CD1c-positive myeloid dendritic cell (primary cell): ENCODE measurements at regions not wholly inside any gene's neighbourhood (a gene's known extent, or its start where the extent isn't known, plus 50 kb on each side); places are given as distances from the start of the nearest gene placed in this dataset.

ENCODE experiments used
- DNase-seq: peaks from one replicate; pipeline ENCODE4 v3.0.0-alpha.2; 2016; ENCODE audit errors: extremely low spot score

DNA sequence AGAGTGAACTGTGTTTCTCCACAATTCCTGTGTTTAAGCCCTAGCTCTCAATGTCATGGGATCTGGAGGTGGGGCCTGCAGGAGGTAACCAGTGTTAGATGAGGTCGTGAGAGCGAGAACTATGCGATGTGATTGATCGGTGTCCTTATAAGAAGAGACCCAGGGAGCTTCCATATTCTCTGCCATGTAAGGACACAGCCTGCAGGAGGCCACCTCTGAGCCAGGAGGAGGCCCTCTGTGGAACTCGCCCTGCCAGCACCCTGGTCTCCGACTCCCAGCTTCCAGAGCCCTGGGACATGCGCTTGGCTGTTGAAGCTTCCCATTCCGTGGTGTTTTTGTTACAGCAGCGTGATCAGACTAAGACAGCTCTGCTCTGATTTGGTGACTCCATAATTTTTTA, 255.4 kb downstream of the IRX2 start:
- no peak for DNase-seq

DNA sequence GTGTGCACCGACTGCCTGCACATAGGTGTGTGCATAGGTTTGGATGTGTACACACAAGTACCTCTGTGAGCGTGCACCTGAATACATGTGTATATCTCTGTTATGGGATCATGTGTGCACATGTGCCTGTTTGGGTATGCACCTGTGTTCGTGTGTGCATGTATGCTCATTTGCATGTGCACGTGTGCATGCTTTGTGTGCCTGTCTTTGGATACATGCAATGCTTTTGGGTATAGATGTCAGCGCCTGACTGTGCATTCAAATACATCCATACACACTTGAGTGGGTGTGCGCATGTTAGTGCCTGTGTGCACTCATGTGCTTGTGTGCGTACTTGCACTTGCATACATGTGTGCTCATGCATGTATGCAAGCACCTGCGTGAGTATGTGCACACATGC, 258.1 kb downstream of the IRX2 start:
- no peak for DNase-seq

- no peak for DNase-seq
Observed at GRCh38 chr5:2492476-2492875, 259.0 kb downstream of the IRX2 start.

- DNase-seq, result no peak
Observed at GRCh38 chr5:2491846-2492245, 259.6 kb downstream of the IRX2 start.

DNA sequence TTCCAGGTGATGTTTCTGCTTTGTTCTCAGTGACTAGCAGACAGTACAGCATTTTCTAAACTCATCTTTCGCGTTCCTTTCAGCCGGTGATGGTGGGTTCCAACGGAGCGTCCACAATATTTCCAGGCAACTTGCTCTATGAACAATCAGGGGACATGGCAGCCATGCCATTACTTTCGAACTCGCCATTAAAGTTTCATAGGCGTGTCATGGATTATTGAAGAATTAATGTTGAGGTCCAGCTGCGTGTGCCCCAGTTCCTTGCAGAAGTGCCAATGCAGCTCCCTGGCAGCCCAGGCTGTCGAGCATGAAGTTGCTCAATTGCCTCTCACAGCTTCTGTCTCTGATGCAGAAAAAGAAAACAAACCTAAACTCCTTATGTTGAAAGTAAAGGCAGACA, 262.2 kb downstream of the IRX2 start:
- no peak for DNase-seq

GRCh38 chr5:2488593-2488992, 262.9 kb downstream of the IRX2 start:
- DNase-seq, result no peak

- no peak for DNase-seq
Observed at GRCh38 chr5:2487152-2487763, 264.2 kb downstream of the IRX2 start.

DNA sequence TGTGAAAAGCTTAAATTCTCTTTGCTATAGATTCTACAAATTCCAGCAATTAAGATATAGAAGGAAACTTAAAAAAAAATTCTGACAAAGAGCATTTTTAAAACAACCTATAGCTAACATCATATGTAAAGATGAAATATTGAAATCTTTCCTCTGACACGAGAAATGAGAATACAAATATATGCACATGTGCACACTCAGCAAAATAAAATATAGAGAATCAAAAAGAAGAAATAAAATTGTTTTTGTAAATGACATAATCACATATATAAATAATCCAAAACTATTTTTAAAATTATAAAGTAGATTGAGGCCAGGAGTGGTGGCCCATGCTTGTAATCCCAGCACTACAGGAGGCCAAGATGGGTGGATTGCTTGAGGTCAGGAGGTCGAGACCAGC, 265.1 kb downstream of the IRX2 start:
- no peak for DNase-seq

GRCh38 chr5:2482778-2483177, 268.7 kb downstream of the IRX2 start:
- DNase-seq, result no peak

DNA sequence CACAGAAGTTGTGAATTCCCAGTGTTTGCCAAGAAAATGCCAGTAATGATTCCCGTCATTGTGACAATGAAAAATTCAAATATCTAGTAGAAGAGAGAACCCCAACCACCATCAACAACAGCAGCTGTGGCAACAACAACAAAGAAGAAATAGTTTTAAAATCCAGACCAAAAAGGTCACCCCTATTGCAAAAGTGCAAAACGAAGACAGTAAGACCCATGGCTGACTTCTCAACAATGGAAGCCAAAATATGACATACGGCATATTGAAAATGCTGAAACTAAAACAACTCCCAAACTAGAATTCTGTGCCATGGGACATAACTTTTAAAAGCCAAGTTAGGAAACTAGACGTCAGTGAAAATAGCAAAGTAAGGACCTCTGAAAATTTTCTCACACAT, 270.6 kb downstream of the IRX2 start:
- DNase-seq, result no peak

DNA sequence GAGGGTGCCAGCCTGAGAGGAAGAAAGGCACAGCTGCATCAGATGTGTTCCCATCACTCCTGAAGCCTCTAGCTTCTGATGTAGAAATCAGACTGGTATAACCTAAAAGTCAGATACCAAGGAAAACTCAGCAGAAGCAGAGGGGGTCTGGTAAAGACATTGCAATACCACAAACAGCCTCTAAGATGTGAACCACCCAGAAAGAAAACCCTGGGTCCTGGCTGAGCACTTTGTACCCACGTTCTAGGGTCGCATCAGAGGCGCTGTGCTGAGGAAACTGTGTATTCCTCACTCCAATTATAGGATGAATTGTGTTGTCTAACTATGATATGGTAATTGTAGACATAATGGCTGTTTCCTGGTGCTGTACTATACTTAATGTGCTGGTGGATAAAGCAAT, 275.6 kb downstream of the IRX2 start:
- no peak for DNase-seq

GRCh38 chr5:2472670-2473069, 278.8 kb downstream of the IRX2 start:
- DNase-seq, result no peak

DNA sequence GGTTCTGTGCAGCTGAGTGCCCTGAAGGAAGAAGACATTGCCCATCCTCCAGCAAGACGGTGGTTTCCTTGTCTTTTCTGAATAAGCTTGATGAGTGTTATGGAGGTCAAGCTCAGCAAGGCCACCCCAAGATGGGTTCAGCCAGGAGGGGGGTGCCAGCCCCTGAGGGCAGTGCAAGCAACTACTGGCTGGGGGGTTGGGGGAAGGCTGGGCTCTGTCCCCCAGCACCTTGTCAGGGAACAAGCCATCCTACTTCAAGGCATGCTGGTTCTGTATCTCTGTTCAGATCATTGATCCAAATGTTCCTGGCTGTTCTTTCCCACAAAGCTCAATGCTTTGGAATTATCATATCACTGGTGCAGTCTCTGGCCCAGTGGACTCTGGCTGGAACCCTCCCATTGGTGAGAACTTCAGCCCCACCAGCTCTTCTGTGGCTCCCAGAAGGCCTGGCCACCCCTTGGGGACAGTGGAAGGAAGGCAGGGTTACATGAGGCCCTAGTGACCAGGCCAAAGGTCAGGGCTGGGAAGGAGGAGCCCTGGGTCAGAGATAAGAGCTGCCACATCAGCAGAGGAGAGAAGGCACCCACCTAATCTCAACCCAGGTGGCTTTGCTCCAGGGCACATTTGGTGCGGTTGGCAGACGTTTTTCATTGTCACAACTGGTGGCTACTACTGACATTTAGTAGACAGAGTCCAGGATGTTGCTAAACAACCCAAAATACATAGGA, 280.2 kb downstream of the IRX2 start:
- no peak for DNase-seq

DNA sequence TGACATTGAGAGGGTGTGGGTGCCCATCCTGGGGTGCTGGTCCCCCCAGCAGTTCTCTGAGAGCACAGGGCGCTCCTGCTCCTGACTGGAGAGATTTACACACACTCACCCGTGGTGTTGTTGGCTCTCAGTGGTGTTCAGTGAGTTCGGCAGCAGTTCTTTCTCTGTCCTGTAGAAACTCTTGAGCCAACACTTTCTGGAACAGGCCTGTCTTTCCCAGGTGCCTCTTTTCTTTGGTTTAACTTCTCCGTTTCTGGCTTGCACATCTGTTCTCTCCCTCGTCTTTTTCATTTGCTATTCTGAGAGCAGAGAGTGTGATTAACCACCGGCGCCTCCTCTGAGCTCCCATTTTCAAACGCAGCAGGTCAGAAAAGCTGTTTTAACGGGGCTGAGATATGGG, 284.5 kb downstream of the IRX2 start:
- no peak for DNase-seq

DNA sequence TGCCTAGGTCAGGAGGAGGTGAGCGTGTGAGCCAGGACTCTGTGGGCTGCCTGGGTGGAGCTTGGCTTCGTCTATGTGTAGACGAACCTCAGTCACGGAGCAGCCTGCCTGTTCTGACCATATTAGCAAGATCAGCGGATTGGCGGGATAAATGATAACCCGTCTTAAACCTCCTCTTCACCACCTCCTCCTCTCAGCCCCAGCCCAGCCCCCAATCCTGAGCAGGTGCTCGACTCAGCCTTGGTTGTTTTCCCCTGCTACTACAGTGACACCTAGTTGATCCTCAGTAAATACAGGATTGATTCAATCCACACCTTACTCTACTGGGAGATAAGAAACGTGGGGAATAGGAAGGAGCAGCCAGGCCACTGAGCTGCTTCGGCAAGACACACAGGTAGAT, 286.1 kb downstream of the IRX2 start:
- no peak for DNase-seq

GRCh38 chr5:2464141-2464540, 287.3 kb downstream of the IRX2 start:
- DNase-seq, result no peak

DNA sequence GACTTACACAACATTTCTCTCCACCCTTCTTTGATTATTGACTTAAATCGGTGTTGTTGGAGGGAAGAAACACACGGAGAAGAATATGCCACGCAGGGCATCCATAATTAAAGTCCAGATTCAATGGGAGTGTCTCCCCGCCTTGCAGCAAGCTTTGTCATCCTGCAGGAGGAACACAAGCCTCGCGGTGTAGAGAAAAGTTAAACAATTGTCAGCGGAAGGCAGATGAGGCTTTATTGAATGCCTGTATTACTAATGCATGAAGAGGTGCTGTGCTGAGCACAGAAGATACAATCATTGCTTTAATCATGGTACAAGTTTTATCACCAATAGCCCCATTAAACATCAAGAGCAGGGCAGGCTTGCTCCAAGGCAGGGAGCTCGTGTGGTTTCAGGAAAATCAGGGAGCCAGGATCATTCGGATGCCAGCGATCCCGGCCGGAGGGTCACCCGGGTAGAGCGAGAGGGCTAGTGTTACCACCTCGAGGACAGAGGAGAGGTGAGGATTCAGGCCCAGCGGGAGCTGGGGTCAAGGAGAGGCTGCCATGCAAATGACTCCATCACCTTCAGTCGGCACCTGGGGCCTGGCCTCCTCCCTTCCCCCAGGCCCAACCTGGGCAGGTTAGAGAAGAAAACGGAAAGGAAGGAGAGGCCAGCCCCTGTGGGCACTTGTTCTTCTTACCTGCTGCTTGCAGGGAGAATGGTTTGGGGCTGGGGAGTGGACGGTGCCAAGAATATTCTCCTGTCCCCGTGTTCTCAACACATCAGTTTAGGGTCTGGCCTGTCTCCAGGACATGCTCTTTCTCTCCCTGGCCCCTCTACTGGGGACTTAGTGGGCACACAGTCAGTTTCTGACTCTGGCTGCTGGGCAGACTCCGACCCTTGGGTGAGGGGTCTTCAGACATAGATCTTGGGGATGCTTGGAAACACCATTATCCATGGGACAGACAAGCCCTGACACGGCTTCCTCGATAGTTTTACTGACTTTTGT, 289.5 kb downstream of the IRX2 start:
- DNase-seq, result no peak

GRCh38 chr5:2460098-2460497, 291.4 kb downstream of the IRX2 start:
- DNase-seq, result no peak

DNA sequence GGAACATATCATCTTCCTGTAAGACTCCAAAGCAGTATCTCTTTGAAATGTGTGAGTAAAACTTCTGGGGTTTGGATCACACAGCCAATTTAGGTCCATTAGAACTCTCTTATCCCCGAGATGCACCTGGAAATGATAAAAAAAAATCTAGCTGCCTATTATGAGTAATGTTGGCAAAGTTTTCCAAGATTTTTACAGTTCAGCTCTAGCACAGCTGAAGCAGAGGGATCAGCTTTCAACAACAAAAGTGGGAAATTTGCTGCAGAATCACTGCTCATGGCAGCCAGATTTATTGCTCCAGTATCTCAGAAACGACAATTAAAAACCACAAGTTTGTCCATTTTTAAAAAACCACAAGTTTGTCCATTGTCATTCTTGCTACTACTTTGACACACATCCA, 292.2 kb downstream of the IRX2 start:
- DNase-seq, result no peak

DNA sequence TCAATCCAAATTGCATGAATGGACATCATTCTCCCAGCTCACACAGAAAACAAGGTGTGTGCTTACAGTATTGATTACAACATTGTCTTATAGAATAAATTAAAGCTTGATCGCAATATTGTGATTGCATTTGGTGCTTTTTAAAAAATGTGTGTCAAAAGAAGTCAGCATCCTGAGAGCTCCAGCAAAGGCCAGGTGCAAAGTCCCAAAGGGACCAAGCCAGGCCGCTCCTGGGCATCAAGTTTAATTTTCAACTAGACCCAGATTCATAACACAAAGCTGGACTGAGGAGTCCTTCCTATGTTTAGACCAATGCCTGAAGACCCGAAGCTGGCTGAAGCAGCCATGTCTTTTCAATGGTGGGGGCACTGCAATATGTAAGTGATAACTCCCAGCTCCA, 295.6 kb downstream of the IRX2 start:
- no peak for DNase-seq

DNA sequence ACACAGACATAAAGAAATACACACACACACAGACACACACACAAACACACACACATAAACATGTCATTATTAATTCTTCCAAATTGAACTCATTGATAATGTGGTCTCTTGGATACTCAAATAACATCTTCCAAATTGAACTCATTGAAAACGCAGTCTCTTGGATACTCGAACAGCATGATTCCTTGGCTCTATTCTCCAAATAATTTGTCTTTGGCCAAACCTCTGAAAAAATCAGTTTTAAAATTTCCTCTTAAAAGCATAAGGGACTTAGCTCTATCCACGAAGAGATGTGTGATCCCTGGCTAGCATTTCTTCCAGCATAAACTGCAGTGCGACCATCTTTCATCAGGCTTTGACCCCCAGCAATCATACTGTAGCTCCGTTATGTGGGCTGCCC, 296.6 kb downstream of the IRX2 start:
- DNase-seq, result no peak

DNA sequence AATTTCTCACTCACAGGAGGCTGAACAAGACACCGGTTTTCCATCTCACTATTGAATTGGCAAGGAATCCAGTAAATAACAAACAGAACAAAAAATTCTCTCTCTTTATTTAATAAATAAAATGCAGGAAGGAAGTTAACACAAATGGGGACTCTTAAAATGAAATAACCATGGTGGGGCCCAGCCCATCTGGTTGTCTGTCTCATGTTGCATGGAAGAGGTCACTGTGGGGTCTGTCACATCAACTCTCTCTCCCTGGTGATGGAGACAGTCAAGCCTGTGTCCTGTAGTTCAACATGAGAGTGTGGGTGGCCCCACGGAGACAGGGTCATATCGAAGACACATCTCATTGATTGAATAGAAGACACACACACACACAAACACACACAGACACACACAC, 297.7 kb downstream of the IRX2 start:
- no peak for DNase-seq

- DNase-seq, result no peak
Observed at GRCh38 chr5:2451100-2451499, 300.4 kb downstream of the IRX2 start.
